ENCODE measurements at regions not wholly inside any gene's neighbourhood (a gene's known extent, or its start where the extent isn't known, plus 50 kb on each side); places are given as distances from the start of the nearest gene placed in this dataset.

GRCh38 chr14:84579292-84579691, 950.7 kb upstream of the FLRT2 start:
- Histone ChIP-seq H3K36me3 (ENCODE audit: control insufficient read depth, insufficient read depth, low read length) (no peaks in the 10 kb centered on the region), H3K4me1 (ENCODE audit: control insufficient read depth, insufficient read depth, low read length) (no peaks in the 10 kb centered on the region), H3K9ac (ENCODE audit: low read length) (no peak overlapping the region), H3K27me3 (ENCODE audit: control insufficient read depth, insufficient read depth, low read length) (no peaks in the 10 kb centered on the region), H3K27ac (ENCODE audit: low read depth, low read length) (no peak overlapping the region), H3K4me3 (ENCODE audit: low read length) (no peak overlapping the region)

DNA sequence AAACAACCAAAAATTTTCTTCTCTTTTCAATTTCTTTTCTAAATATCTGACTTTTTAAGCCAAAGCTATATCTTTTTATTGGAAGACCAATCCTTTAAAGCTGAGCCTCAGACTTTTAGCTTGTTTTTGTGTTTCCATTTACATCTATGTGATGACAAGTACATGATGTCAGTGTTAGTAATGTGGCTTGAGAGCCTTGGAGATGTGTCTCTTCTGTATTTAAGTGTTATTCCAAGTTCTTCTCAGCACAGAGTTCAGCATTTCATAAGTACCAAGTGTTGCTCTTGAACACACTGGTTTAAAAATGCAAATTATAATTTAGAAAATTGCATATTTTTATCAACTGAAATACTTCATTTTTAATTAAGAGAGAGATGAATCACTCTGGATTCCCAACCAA, 948.9 kb upstream of the FLRT2 start:
- Histone ChIP-seq H3K36me3 (ENCODE audit: control insufficient read depth, insufficient read depth, low read length) (no peaks in the 10 kb centered on the region), H3K4me1 (ENCODE audit: control insufficient read depth, insufficient read depth, low read length) (no peaks in the 10 kb centered on the region), H3K4me3 (ENCODE audit: low read length) (no peak overlapping the region), H3K9ac (ENCODE audit: low read length) (no peak overlapping the region), H3K27ac (ENCODE audit: low read depth, low read length) (no peak overlapping the region), H3K27me3 (ENCODE audit: control insufficient read depth, insufficient read depth, low read length) (no peaks in the 10 kb centered on the region)

DNA sequence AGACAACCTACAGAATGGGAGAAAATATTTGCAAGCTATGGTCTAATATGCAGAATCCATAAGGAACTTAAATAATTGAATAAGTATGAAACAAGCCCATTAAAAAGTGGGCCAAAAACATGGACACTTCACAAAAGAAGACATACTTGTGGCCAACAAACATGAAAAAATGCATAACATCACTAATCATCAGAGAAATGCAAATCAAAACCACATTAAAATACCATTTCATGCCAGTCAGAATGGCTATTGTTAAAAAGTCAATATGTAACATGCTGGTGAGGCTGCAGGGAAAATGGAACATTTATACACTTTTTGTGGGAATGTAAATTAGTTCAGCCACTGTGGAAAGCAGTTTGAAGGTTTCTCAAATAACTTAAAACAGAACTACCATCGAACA, 945.4 kb upstream of the FLRT2 start:
- H3K27ac ChIP-seq (ENCODE audit: low read depth, low read length), result no peak overlapping the region
- H3K4me1 ChIP-seq (ENCODE audit: control insufficient read depth, insufficient read depth, low read length), result no peaks in the 10 kb centered on the region
- H3K27me3 ChIP-seq (ENCODE audit: control insufficient read depth, insufficient read depth, low read length), result no peaks in the 10 kb centered on the region
- H3K4me3 ChIP-seq (ENCODE audit: low read length), result no peak overlapping the region
- H3K9ac ChIP-seq (ENCODE audit: low read length), result no peak overlapping the region
- H3K36me3 ChIP-seq (ENCODE audit: control insufficient read depth, insufficient read depth, low read length), result no peaks in the 10 kb centered on the region

DNA sequence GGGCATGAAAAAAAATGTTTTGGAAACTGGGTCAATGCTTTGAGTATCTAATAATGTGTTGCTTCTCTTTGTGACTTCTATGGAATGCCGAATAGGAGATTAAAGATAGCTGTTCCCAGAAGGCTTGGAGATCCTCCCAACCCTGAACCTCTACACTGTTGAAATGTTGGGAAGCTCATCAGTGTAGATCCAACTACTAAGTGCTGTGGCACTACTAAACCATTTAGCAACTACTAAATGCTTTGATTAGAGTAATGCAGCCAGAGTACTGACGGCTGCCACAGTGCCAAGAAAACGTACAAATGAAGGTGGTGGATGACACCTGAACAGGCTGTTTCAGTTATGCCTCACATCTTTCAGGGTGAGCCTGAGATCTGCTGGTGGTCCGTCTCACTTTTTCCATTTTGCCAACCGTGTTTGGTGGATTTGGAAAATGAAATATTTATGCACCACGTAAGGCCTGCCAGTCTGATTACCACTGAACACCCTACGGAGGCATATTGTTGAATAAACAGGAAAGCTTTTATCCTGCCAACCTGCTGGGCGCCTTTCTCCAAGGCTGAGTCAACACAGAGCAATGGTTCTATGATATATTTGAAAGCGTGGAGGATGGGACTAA, 938.0 kb upstream of the FLRT2 start:
- Histone ChIP-seq H3K9ac (ENCODE audit: low read length) (no peak overlapping the region), H3K4me1 (ENCODE audit: control insufficient read depth, insufficient read depth, low read length) (no peaks in the 10 kb centered on the region), H3K27ac (ENCODE audit: low read depth, low read length) (no peak overlapping the region), H3K36me3 (ENCODE audit: control insufficient read depth, insufficient read depth, low read length) (no peaks in the 10 kb centered on the region), H3K27me3 (ENCODE audit: control insufficient read depth, insufficient read depth, low read length) (no peaks in the 10 kb centered on the region), H3K4me3 (ENCODE audit: low read length) (no peak overlapping the region)

GRCh38 chr14:84592770-84593169, 937.2 kb upstream of the FLRT2 start:
- H3K36me3 ChIP-seq (ENCODE audit: control insufficient read depth, insufficient read depth, low read length), result no peaks in the 10 kb centered on the region
- H3K9ac ChIP-seq (ENCODE audit: low read length), result no peak overlapping the region
- no peaks in the 10 kb centered on the region for H3K4me1 ChIP-seq (ENCODE audit: control insufficient read depth, insufficient read depth, low read length)
- no peak overlapping the region for H3K27ac ChIP-seq (ENCODE audit: low read depth, low read length)
- H3K4me3 ChIP-seq (ENCODE audit: low read length), result no peak overlapping the region
- no peaks in the 10 kb centered on the region for H3K27me3 ChIP-seq (ENCODE audit: control insufficient read depth, insufficient read depth, low read length)

DNA sequence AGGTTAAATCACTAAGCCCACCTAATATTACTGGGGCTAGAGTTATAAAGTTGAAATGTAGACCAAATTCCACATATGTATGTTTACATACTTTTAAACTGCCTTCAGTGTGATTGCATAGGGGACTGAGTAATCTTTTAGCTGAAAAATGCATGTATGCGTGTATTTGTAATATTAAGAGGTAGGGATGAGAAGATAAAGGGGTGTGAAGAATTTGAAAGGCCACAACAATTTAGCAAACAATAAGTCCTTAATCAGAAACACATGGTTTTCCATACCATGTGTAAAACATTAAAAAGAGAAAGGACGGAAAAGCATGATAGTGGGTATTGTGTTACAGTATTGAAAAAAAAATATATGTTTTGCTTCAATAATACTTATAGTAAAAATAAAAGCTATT, 919.9 kb upstream of the FLRT2 start:
- Histone ChIP-seq H3K27me3 (ENCODE audit: control insufficient read depth, insufficient read depth, low read length) (no peaks in the 10 kb centered on the region), H3K9ac (ENCODE audit: low read length) (no peak overlapping the region), H3K4me1 (ENCODE audit: control insufficient read depth, insufficient read depth, low read length) (no peaks in the 10 kb centered on the region), H3K36me3 (ENCODE audit: control insufficient read depth, insufficient read depth, low read length) (no peaks in the 10 kb centered on the region), H3K4me3 (ENCODE audit: low read length) (no peak overlapping the region), H3K27ac (ENCODE audit: low read depth, low read length) (no peak overlapping the region)

DNA sequence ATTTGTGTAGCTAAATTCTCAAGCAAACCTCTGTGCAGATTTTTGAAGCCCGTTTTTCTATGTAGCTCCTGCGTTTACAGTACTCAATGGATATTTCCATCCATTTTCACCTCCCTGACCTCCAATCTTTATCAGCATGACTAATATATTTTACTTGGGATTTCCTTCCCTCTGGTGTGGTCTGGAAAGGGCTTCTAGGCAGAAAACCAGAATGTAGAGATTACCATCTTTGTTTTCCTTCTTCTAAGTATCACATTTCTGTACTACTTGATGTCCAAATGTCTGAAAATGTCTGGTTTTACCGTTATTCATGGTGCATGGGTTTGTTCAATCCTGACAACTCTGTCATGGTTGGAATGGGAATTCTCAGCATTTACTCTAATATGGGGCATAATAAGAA, 907.6 kb upstream of the FLRT2 start:
- Histone ChIP-seq H3K4me1 (ENCODE audit: control insufficient read depth, insufficient read depth, low read length) (no peaks in the 10 kb centered on the region), H3K36me3 (ENCODE audit: control insufficient read depth, insufficient read depth, low read length) (no peaks in the 10 kb centered on the region), H3K27ac (ENCODE audit: low read depth, low read length) (no peak overlapping the region), H3K4me3 (ENCODE audit: low read length) (no peak overlapping the region), H3K27me3 (ENCODE audit: control insufficient read depth, insufficient read depth, low read length) (no peaks in the 10 kb centered on the region), H3K9ac (ENCODE audit: low read length) (no peak overlapping the region)

DNA sequence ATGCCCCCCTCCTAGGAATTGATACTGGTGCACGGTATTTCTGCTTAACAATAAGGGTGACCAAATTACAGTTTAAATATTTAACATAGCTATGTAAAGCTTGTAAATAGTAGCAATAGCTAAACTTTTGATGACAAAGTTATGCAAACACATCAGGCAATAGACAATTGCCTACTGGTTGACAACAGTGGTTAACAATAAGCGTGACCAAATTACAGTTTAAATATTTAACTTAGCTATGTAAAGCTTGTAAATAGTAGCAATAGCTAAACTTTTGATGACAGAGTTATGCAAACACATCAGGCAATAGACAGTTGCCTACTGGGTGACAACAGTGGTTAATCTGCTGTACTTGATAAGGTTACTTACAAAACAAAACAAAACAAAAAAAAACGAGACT, 886.5 kb upstream of the FLRT2 start:
- Histone ChIP-seq H3K9ac (ENCODE audit: low read length) (no peak overlapping the region), H3K36me3 (ENCODE audit: control insufficient read depth, insufficient read depth, low read length) (no peaks in the 10 kb centered on the region), H3K4me1 (ENCODE audit: control insufficient read depth, insufficient read depth, low read length) (no peaks in the 10 kb centered on the region), H3K27ac (ENCODE audit: low read depth, low read length) (no peak overlapping the region), H3K27me3 (ENCODE audit: control insufficient read depth, insufficient read depth, low read length) (no peaks in the 10 kb centered on the region), H3K4me3 (ENCODE audit: low read length) (no peak overlapping the region)

DNA sequence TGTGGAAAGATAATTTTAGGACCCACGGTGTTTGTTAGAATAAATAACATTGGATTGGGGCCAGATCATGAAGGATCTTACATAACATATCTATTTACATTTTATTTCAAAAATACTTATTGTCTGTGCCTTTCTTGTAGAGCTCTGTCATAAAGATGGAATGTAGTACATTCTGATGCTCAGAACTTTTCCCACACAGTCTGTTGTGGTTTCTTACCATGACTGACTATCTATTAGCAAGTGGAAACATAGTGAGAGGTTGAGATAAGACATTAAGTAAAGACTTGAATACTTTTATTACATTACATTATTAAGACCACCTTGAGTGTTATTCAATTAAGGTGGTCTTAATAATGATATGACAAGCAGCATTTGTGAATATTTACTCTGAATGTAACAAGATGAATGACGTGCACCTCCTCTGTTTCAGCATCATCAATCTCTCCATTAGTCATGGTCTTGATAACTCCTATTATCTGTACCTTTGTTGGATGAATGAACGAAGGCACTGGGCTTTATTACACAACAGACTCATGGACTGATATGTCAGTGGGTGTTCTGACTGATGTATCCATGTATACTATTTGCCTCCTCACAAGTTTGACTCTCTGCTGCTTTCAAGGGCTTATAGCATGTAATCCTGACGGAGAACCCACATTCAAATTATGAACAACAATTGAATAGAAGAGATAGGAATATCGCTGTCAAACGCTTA, 883.0 kb upstream of the FLRT2 start:
- no peak overlapping the region for H3K4me3 ChIP-seq (ENCODE audit: low read length)
- H3K4me1 ChIP-seq (ENCODE audit: control insufficient read depth, insufficient read depth, low read length), result no peaks in the 10 kb centered on the region
- no peaks in the 10 kb centered on the region for H3K27me3 ChIP-seq (ENCODE audit: control insufficient read depth, insufficient read depth, low read length)
- no peak overlapping the region for H3K9ac ChIP-seq (ENCODE audit: low read length)
- H3K36me3 ChIP-seq (ENCODE audit: control insufficient read depth, insufficient read depth, low read length), result no peaks in the 10 kb centered on the region
- no peak overlapping the region for H3K27ac ChIP-seq (ENCODE audit: low read depth, low read length)

GRCh38 chr14:84655014-84655413, 874.9 kb upstream of the FLRT2 start:
- Histone ChIP-seq H3K27ac (ENCODE audit: low read depth, low read length) (no peak overlapping the region), H3K36me3 (ENCODE audit: control insufficient read depth, insufficient read depth, low read length) (no peaks in the 10 kb centered on the region)

DNA sequence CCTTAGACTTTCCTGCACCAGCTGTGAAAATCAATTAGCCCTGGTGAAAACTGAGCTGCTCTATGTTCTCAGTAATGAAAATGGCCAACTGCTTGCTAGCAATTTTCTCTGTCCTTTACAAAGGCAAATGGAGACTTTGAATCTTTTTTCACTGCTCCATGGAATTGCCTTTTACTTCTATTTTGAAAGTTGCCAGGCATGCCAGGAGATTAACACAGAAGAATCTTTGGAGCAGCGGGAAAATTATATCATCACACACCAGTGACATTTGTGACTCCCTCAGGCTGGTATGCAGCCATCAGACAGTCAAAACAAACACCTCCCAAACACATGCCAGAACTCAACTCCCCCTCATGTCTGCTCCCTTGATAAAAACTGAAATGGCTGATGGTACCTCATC, 872.0 kb upstream of the FLRT2 start:
- no peak overlapping the region for H3K4me3 ChIP-seq (ENCODE audit: low read length)
- no peaks in the 10 kb centered on the region for H3K36me3 ChIP-seq (ENCODE audit: control insufficient read depth, insufficient read depth, low read length)
- no peak overlapping the region for H3K9ac ChIP-seq (ENCODE audit: low read length)
- no peak overlapping the region for H3K27ac ChIP-seq (ENCODE audit: low read depth, low read length)
- no peaks in the 10 kb centered on the region for H3K4me1 ChIP-seq (ENCODE audit: control insufficient read depth, insufficient read depth, low read length)
- no peaks in the 10 kb centered on the region for H3K27me3 ChIP-seq (ENCODE audit: control insufficient read depth, insufficient read depth, low read length)

More at GRCh38 chr14:84655014-84655413, 874.9 kb upstream of the FLRT2 start:
- H3K4me1 ChIP-seq (ENCODE audit: control insufficient read depth, insufficient read depth, low read length), result no peaks in the 10 kb centered on the region
- H3K4me3 ChIP-seq (ENCODE audit: low read length), result no peak overlapping the region
- H3K9ac ChIP-seq (ENCODE audit: low read length), result no peak overlapping the region
- no peaks in the 10 kb centered on the region for H3K27me3 ChIP-seq (ENCODE audit: control insufficient read depth, insufficient read depth, low read length)

DNA sequence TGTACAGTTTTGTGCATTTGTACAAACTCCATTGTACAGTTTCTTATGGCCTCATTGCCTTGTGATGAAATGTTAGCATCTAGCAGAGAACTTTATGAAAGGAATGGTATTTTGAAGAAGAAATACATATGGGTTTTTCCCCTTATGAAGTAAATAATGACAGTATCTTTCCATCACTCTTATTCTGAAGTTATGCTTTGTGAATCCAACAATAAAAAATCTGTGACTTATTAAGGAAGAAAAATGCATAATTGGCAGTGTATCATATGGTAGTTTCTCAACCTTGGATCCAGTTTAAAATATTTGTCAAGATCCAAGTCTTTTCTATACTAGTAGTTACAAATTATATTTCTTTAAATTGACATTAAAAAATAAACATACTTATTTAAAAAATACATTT, 859.1 kb upstream of the FLRT2 start:
- H3K36me3 ChIP-seq (ENCODE audit: control insufficient read depth, insufficient read depth, low read length), result no peaks in the 10 kb centered on the region
- no peak overlapping the region for H3K9ac ChIP-seq (ENCODE audit: low read length)
- no peaks in the 10 kb centered on the region for H3K4me1 ChIP-seq (ENCODE audit: control insufficient read depth, insufficient read depth, low read length)
- no peak overlapping the region for H3K27ac ChIP-seq (ENCODE audit: low read depth, low read length)
- H3K4me3 ChIP-seq (ENCODE audit: low read length), result no peak overlapping the region
- H3K27me3 ChIP-seq (ENCODE audit: control insufficient read depth, insufficient read depth, low read length), result no peaks in the 10 kb centered on the region

GRCh38 chr14:84671776-84672175, 858.2 kb upstream of the FLRT2 start:
- no peak overlapping the region for H3K9ac ChIP-seq (ENCODE audit: low read length)
- H3K27ac ChIP-seq (ENCODE audit: low read depth, low read length), result no peak overlapping the region
- H3K36me3 ChIP-seq (ENCODE audit: control insufficient read depth, insufficient read depth, low read length), result no peaks in the 10 kb centered on the region
- H3K27me3 ChIP-seq (ENCODE audit: control insufficient read depth, insufficient read depth, low read length), result no peaks in the 10 kb centered on the region
- H3K4me3 ChIP-seq (ENCODE audit: low read length), result no peak overlapping the region
- H3K4me1 ChIP-seq (ENCODE audit: control insufficient read depth, insufficient read depth, low read length), result no peaks in the 10 kb centered on the region

All from rectal smooth muscle tissue (tissue), 1 donor.